Panc1 (cell line): ENCODE measurements at regions not wholly inside any gene's neighbourhood (a gene's known extent, or its start where the extent isn't known, plus 50 kb on each side); places are given as distances from the start of the nearest gene placed in this dataset.

ENCODE experiments used
- ATAC-seq: fragments of 200-7000 bp; cut with Tn5 transposase; 2 replicates; pipeline ENCODE4 v1.9.1; 2020; ENCODE audit warnings: mild to moderate bottlenecking, moderate library complexity
- BruUV-seq: library from RNA; stranded (reverse); fragments of 400-500 nt; replicated peaks from 2 replicates; lab custom pipeline; 2021; lab: Mats Ljungman, UMichigan
- CTCF ChIA-PET: fragments of 300-600 bp; sonication (Branson Sonifier 250); formaldehyde crosslinking; loops from one replicate; lab custom pipeline; 2022; ENCODE audit warnings: antibody characterized with exemption; lab: Charles Lee
- POLR2A ChIA-PET: fragments of 300-600 bp; sonication (Branson Sonifier 250); formaldehyde crosslinking; loops from one replicate; lab custom pipeline; 2022; ENCODE audit warnings: antibody characterized with exemption; lab: Charles Lee
- DNase-seq: peaks from one replicate; pipeline ENCODE4 v3.0.0-alpha.2; 2010; ENCODE audit warnings: low read depth, low spot score
- H3K27ac ChIP-seq: 2 replicates; pipeline ENCODE4 v1.5.1; 2011; ENCODE audit warnings: mild to moderate bottlenecking, low read length, inconsistent platforms
- H3K27me3 ChIP-seq: fragments of 200-500 bp; sonication (Bioruptor generic); 2 replicates; pipeline ENCODE4 v1.6.0; 2014; ENCODE audit warnings: low read length, inconsistent platforms; ENCODE audit not compliant: control insufficient read depth, insufficient read depth
- H3K36me3 ChIP-seq: fragments of 200-500 bp; sonication (Bioruptor generic); 2 replicates; pipeline ENCODE4 v1.5.1; 2014; ENCODE audit warnings: inconsistent platforms, mild to moderate bottlenecking, low read length, moderate library complexity; ENCODE audit not compliant: control insufficient read depth, insufficient read depth
- H3K4me1 ChIP-seq: 2 replicates; pipeline ENCODE4 v1.5.1; 2011; ENCODE audit warnings: inconsistent platforms, mild to moderate bottlenecking, low read length, moderate library complexity; ENCODE audit not compliant: control insufficient read depth, insufficient read depth
- H3K4me3 ChIP-seq, 2 experiments: 2 replicates each; pipeline ENCODE4 v1.5.1; 2011 to 2012; ENCODE audit warnings: low read depth in 2 of 2, low read length in 2 of 2, mild to moderate bottlenecking in 2 of 2, inconsistent platforms in 1 of 2, moderate library complexity in 1 of 2
- H3K9me3 ChIP-seq: fragments of 200-500 bp; sonication (Bioruptor generic); 2 replicates; pipeline ENCODE4 v1.5.1; 2014; ENCODE audit warnings: low read depth, mild to moderate bottlenecking, inconsistent platforms, low read length, moderate library complexity; ENCODE audit not compliant: control insufficient read depth, insufficient read depth
- POLR2AphosphoS5 ChIP-seq: IDR thresholded peaks from 2 replicates; pipeline ENCODE4 v1.6.1; 2012; ENCODE audit warnings: mild to moderate bottlenecking, low read depth, low read length, moderate library complexity
- SIN3A ChIP-seq: IDR thresholded peaks from 2 replicates; pipeline ENCODE4 v1.6.1; 2012; ENCODE audit warnings: low read depth, mild to moderate bottlenecking, low read length, moderate library complexity, borderline replicate concordance; ENCODE audit not compliant: insufficient read depth
- TCF7L2 ChIP-seq: IDR thresholded peaks from 2 replicates; pipeline ENCODE4 v1.6.1; 2011; ENCODE audit warnings: mild to moderate bottlenecking, low read depth, low read length, inconsistent platforms
- in situ Hi-C: cut with HindIII; loops from 2 replicates; pipeline ENCODE4 v1.10.0; 2016; ENCODE audit warnings: low sequenced_read_pairs, low pct_unique_long_range_greater_than_20kb
- intact Hi-C: fragments of 100-400 bp; cut with micrococcal nuclease; formaldehyde crosslinking; loops from one replicate; pipeline ENCODE4 v1.10.0; 2022; ENCODE audit not compliant: unreplicated experiment
- TF ChIP-seq, protein P1 (sequence below): fragments of 450-650 bp; IDR thresholded peaks from 2 replicates; pipeline ENCODE4 v1.5.1; 2017; ENCODE audit warnings: mild to moderate bottlenecking
- TF ChIP-seq, protein P2 (sequence below), 2 experiments: IDR thresholded peaks; 2 replicates each; pipeline ENCODE4 v1.6.1; 2011 to 2012; ENCODE audit warnings: low read depth in 2 of 2, control low read depth in 1 of 2, low read length in 1 of 2, mild to moderate bottlenecking in 1 of 2, moderate library complexity in 1 of 2; ENCODE audit not compliant: insufficient read depth in 1 of 2

DNA sequence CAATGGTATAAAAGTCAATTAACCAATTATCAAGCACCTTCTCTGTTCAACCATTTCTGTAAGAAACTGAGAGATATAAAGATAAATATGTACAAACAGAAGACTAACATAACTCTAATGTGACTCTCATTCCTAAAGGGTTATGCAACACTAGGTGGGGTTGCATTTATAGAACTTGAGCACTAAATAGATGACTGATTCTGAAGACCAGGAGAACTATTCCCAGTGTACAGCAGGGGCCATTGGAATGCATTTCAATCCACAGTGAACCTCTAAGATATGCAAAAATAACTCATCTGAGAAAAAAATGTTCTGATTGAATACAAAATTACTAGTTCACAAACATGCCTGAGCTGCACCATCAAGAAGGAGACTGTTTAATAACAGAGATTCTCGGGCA, 341.2 kb upstream of the STEAP1 start:
- intact Hi-C loops, result no loop called here
- no peak overlapping the region for H3K4me3 ChIP-seq
- TF ChIP-seq TCF7L2 (no peak), POLR2AphosphoS5 (no peak), SIN3A (no peak)
- TF ChIP-seq, protein P1, sequence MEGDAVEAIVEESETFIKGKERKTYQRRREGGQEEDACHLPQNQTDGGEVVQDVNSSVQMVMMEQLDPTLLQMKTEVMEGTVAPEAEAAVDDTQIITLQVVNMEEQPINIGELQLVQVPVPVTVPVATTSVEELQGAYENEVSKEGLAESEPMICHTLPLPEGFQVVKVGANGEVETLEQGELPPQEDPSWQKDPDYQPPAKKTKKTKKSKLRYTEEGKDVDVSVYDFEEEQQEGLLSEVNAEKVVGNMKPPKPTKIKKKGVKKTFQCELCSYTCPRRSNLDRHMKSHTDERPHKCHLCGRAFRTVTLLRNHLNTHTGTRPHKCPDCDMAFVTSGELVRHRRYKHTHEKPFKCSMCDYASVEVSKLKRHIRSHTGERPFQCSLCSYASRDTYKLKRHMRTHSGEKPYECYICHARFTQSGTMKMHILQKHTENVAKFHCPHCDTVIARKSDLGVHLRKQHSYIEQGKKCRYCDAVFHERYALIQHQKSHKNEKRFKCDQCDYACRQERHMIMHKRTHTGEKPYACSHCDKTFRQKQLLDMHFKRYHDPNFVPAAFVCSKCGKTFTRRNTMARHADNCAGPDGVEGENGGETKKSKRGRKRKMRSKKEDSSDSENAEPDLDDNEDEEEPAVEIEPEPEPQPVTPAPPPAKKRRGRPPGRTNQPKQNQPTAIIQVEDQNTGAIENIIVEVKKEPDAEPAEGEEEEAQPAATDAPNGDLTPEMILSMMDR, result no peak
- TF ChIP-seq, protein P2, sequence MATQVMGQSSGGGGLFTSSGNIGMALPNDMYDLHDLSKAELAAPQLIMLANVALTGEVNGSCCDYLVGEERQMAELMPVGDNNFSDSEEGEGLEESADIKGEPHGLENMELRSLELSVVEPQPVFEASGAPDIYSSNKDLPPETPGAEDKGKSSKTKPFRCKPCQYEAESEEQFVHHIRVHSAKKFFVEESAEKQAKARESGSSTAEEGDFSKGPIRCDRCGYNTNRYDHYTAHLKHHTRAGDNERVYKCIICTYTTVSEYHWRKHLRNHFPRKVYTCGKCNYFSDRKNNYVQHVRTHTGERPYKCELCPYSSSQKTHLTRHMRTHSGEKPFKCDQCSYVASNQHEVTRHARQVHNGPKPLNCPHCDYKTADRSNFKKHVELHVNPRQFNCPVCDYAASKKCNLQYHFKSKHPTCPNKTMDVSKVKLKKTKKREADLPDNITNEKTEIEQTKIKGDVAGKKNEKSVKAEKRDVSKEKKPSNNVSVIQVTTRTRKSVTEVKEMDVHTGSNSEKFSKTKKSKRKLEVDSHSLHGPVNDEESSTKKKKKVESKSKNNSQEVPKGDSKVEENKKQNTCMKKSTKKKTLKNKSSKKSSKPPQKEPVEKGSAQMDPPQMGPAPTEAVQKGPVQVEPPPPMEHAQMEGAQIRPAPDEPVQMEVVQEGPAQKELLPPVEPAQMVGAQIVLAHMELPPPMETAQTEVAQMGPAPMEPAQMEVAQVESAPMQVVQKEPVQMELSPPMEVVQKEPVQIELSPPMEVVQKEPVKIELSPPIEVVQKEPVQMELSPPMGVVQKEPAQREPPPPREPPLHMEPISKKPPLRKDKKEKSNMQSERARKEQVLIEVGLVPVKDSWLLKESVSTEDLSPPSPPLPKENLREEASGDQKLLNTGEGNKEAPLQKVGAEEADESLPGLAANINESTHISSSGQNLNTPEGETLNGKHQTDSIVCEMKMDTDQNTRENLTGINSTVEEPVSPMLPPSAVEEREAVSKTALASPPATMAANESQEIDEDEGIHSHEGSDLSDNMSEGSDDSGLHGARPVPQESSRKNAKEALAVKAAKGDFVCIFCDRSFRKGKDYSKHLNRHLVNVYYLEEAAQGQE (IDR thresholded peaks at IDR 0.05; ENCODE audit: insufficient read depth in 1 of 2, low read depth in 2 of 2, low read length in 1 of 2), result no peak
- H3K36me3 ChIP-seq, result no peaks in the 10 kb centered on the region
- BruUV-seq, result no TSS peak
- ATAC-seq, result no peak
- H3K9me3 ChIP-seq, result no peaks in the 10 kb centered on the region
- H3K27me3 ChIP-seq, result no peaks in the 10 kb centered on the region
- no peak for DNase-seq
- CTCF ChIA-PET, result no interaction called here
- POLR2A ChIA-PET, result no interaction called here
- in situ Hi-C loops, result no loop called here
- H3K27ac ChIP-seq, result no peak overlapping the region
- no peaks in the 10 kb centered on the region for H3K4me1 ChIP-seq

DNA sequence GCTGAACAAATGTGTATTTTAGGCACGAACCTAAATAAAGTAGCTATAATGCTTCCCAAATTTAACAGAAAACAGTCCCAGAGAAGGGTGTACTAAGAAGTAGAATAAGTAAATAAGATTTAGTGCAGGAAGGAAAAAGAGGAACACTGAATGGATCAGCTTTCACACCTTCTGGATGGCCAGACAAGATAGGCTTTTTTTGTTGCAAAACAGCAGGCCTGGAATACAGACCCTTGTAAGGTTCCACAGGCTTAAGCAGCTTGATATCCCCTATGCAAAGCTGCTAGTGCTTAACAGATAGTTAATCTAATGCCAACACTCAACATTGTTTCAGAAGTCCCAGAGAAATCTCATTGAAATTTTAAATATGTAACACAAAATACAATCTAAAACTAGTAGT, 328.1 kb upstream of the STEAP1 start:
- ChIA-PET CTCF (no interaction called here), POLR2A (no interaction called here)
- Histone ChIP-seq H3K4me1 (no peaks in the 10 kb centered on the region), H3K27ac (no peak overlapping the region), H3K9me3 (no peaks in the 10 kb centered on the region), H3K36me3 (no peaks in the 10 kb centered on the region), H3K4me3 (no peak overlapping the region), H3K27me3 (no peaks in the 10 kb centered on the region)
- BruUV-seq, result no TSS peak
- in situ Hi-C loops, result no loop called here
- ATAC-seq, result no peak
- TF ChIP-seq TCF7L2 (no peak), SIN3A (no peak), POLR2AphosphoS5 (no peak)
- TF ChIP-seq, protein P1, result no peak
- TF ChIP-seq, protein P2 (IDR thresholded peaks at IDR 0.05; ENCODE audit: insufficient read depth in 1 of 2, low read depth in 2 of 2, low read length in 1 of 2), result no peak
- intact Hi-C loops, result no loop called here
- no peak for DNase-seq
